Tibial nerve (tissue), 4 donors: ENCODE measurements at regions not wholly inside any gene's neighbourhood (a gene's known extent, or its start where the extent isn't known, plus 50 kb on each side); places are given as distances from the start of the nearest gene placed in this dataset.

ENCODE experiments used
- DNase-seq, 2 donors: peaks; one replicate each; pipeline ENCODE4 v3.0.0-alpha.2; 2019; ENCODE audit warnings: low spot score in 2 of 2
- H3K27ac ChIP-seq, 4 donors: fragments of 200-600 bp; sonication (generic) in 3 of 4; one replicate each; pipeline ENCODE4 v1.5.1; 2017 to 2019; ENCODE audit warnings: mild to moderate bottlenecking in 1 of 4
- H3K27me3 ChIP-seq, 2 donors: fragments of 200-600 bp; sonication (generic) in 1 of 2; one replicate each; pipeline versions ENCODE4 v1.5.1 to v1.6.0; 2017 to 2019
- H3K36me3 ChIP-seq, 3 donors: fragments of 200-600 bp; sonication (generic); one replicate each; pipeline ENCODE4 v1.5.1; 2018 to 2019
- H3K4me1 ChIP-seq, 4 donors: fragments of 200-600 bp; sonication (generic) in 3 of 4; one replicate each; pipeline ENCODE4 v1.5.1; 2017 to 2019
- H3K4me3 ChIP-seq, 4 donors: fragments of 200-600 bp; sonication (generic) in 3 of 4; one replicate each; pipeline ENCODE4 v1.5.1; 2017 to 2019; ENCODE audit warnings: mild to moderate bottlenecking in 1 of 4, moderate library complexity in 1 of 4
- H3K9me3 ChIP-seq, 4 donors: fragments of 200-600 bp; sonication (generic) in 3 of 4; one replicate each; pipeline ENCODE4 v1.5.1; 2017 to 2019
- EP300 ChIP-seq, 2 donors: sonication (generic); formaldehyde crosslinking; IDR thresholded peaks; one replicate each; pipeline ENCODE4 v1.6.1; 2017; ENCODE audit warnings: antibody characterized with exemption in 2 of 2, mild to moderate bottlenecking in 1 of 2
- POLR2A ChIP-seq, 2 donors: fragments of 450-650 bp; IDR thresholded peaks; one replicate each; pipeline ENCODE4 v1.6.1; 2017; ENCODE audit warnings: antibody characterized with exemption in 2 of 2, mild to moderate bottlenecking in 2 of 2, moderate library complexity in 2 of 2
- WGBS, 2 donors: methylation state at CpG; one replicate each; pipeline ENCODE4 v1.1.5; 2018; 5-methylcytosine and 5-hydroxymethylcytosine counted together
- TF ChIP-seq, protein P1 (sequence below), 5 experiments: fragments of 200-600 bp in 3 of 5; fragments of 450-650 bp in 2 of 5; sonication (generic) in 3 of 5; IDR thresholded peaks; one replicate each; pipeline ENCODE4 v1.5.1; 2016 to 2019; ENCODE audit warnings: antibody characterized with exemption in 5 of 5, mild to moderate bottlenecking in 3 of 5, moderate library complexity in 2 of 5

DNA sequence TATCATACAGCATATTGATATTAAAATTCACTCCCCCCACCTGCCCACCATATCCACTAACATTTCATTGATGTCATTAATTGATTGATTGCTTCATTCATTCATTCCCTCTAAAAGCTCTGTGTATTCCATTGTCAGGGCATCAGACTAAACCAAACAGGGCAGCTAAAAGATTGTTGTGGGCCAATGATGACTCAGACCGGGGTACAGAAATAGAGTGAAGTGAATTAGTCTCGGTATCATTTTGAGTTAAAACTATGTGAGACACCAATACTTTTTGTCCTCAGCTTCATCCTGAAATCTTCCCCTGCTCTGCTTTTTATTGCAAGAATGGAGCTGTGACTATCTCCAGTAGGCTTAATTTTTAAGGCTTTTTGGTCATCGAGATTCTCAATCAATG lies 868.3 kb downstream of the CDH11 start:
- Histone ChIP-seq H3K4me3 (no peak overlapping the region), H3K4me1 (peaks cover 0 to 10% (median 0%) of the 10 kb centered on the region in 4 donors), H3K9me3 (no peaks in the 10 kb centered on the region), H3K27me3 (no peaks in the 10 kb centered on the region), H3K27ac (no peak overlapping the region), H3K36me3 (no peaks in the 10 kb centered on the region)
- 84 to 92% methylated on average over 3 of the region's 3 CpGs for WGBS, 2 donors
- no peak for DNase-seq
- TF ChIP-seq POLR2A (IDR thresholded peaks at IDR 0.05) = no peak

DNA sequence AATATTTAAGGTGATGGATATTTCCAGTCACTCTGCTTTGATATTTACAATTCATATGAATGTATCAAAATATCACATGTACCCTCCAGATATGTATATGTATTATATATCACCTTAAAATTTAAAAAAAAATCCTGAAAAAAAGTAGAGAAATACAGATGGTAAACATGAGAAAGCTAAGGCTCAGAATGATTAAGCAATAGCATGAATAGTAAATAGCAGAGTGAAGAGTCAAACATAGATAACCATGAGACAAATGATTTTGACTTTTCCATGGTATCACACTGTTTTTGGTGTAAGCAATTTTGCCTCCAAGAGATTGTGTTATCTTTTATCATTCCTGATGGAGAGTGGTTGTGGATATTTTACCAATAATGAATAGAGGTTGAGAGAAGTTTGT lies 868.8 kb downstream of the CDH11 start:
- no peaks in the 10 kb centered on the region for H3K9me3 ChIP-seq
- TF ChIP-seq EP300 (IDR thresholded peaks at IDR 0.05) (no peak), POLR2A (IDR thresholded peaks at IDR 0.05) (no peak)
- TF ChIP-seq, protein P1, sequence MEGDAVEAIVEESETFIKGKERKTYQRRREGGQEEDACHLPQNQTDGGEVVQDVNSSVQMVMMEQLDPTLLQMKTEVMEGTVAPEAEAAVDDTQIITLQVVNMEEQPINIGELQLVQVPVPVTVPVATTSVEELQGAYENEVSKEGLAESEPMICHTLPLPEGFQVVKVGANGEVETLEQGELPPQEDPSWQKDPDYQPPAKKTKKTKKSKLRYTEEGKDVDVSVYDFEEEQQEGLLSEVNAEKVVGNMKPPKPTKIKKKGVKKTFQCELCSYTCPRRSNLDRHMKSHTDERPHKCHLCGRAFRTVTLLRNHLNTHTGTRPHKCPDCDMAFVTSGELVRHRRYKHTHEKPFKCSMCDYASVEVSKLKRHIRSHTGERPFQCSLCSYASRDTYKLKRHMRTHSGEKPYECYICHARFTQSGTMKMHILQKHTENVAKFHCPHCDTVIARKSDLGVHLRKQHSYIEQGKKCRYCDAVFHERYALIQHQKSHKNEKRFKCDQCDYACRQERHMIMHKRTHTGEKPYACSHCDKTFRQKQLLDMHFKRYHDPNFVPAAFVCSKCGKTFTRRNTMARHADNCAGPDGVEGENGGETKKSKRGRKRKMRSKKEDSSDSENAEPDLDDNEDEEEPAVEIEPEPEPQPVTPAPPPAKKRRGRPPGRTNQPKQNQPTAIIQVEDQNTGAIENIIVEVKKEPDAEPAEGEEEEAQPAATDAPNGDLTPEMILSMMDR (IDR thresholded peaks at IDR 0.05) = no peak
- H3K27me3 ChIP-seq = no peaks in the 10 kb centered on the region
- no peak overlapping the region for H3K27ac ChIP-seq
- no peaks in the 10 kb centered on the region for H3K36me3 ChIP-seq
- H3K4me1 ChIP-seq = peaks cover 0 to 10% (median 0%) of the 10 kb centered on the region in 4 donors
- no peak for DNase-seq
- H3K4me3 ChIP-seq = no peak overlapping the region

DNA sequence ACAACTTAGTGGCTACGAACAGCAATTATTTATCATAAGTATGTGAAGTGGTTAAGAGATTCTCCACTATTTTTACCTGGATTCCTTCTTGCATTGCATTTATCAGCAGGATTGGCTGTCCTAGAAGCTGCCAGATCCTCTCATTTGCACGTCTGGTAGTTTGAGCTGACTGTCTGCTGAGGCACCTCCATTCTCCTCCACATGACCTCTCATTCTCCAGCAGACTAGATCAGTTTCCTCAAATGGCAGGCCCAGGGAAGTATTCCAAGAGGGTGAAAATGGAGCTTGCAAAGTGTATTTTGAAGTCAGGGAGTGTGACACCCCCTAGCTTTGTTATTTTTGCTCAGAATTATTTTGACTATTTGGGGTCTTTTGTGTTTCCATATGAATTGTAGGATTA lies 870.1 kb downstream of the CDH11 start:
- Histone ChIP-seq H3K4me3 (no peak overlapping the region), H3K27ac (no peak overlapping the region), H3K27me3 (no peaks in the 10 kb centered on the region), H3K36me3 (no peaks in the 10 kb centered on the region), H3K9me3 (no peaks in the 10 kb centered on the region), H3K4me1 (peaks cover 0 to 10% (median 0%) of the 10 kb centered on the region in 4 donors)
- DNase-seq = no peak
- TF ChIP-seq, protein P1 (IDR thresholded peaks at IDR 0.05) = no peak
- TF ChIP-seq EP300 (IDR thresholded peaks at IDR 0.05) (no peak), POLR2A (IDR thresholded peaks at IDR 0.05) (no peak)
- WGBS, 2 donors = 66 to 74% methylated on average over 2 of the region's 2 CpGs

- peaks cover 0 to 10% (median 0%) of the 10 kb centered on the region in 4 donors for H3K4me1 ChIP-seq
- H3K9me3 ChIP-seq = no peaks in the 10 kb centered on the region
- no peak overlapping the region for H3K4me3 ChIP-seq
- no peak overlapping the region for H3K27ac ChIP-seq
- H3K27me3 ChIP-seq = no peaks in the 10 kb centered on the region
- H3K36me3 ChIP-seq = no peaks in the 10 kb centered on the region
- no peak for DNase-seq
- 21 to 35% methylated on average over 1 of the region's 1 CpG for WGBS, 2 donors
- TF ChIP-seq, protein P1 (IDR thresholded peaks at IDR 0.05) = no peak
- TF ChIP-seq EP300 (IDR thresholded peaks at IDR 0.05) = no peak
- TF ChIP-seq POLR2A (IDR thresholded peaks at IDR 0.05) = no peak
These were observed 871.0 kb downstream of the CDH11 start for GRCh38 chr16:64250866-64251265.

DNA sequence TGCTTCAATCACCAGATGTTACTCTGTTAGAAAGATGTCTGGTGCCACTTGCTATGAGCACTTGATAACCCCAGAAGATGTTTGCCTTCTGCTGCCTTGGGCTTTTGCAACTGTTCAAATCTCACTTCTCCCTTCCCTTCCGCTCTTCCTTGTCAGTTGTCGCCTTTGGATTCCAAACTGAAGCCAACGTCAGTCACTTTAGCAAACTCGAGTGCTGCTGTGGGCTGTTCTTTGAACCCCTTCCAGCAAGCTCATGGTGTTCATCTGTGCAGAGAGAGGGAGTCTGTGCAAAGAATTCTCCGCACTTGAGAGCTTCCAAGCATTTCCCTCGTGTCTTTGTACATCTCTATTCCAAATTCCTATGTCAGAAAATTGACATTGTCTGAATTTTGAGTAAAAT lies 879.4 kb downstream of the CDH11 start:
- Histone ChIP-seq H3K4me3 (no peak overlapping the region), H3K4me1 (no peaks in the 10 kb centered on the region), H3K36me3 (no peaks in the 10 kb centered on the region), H3K27me3 (no peaks in the 10 kb centered on the region), H3K9me3 (peaks cover 0 to 5% (median 0%) of the 10 kb centered on the region in 4 donors), H3K27ac (no peak overlapping the region)
- TF ChIP-seq POLR2A (IDR thresholded peaks at IDR 0.05) = no peak
- no peak for TF ChIP-seq EP300 (IDR thresholded peaks at IDR 0.05)
- TF ChIP-seq, protein P1 (IDR thresholded peaks at IDR 0.05) = no peak
- 65 to 77% methylated on average over 6 of the region's 6 CpGs for WGBS, 2 donors
- no peak for DNase-seq

- peaks cover 0 to 5% (median 0%) of the 10 kb centered on the region in 4 donors for H3K9me3 ChIP-seq
- TF ChIP-seq, protein P1 (IDR thresholded peaks at IDR 0.05) = no peak
- TF ChIP-seq POLR2A (IDR thresholded peaks at IDR 0.05) = no peak
- no peak for TF ChIP-seq EP300 (IDR thresholded peaks at IDR 0.05)
- no peaks in the 10 kb centered on the region for H3K4me1 ChIP-seq
- H3K36me3 ChIP-seq = no peaks in the 10 kb centered on the region
- H3K4me3 ChIP-seq = no peak overlapping the region
- H3K27ac ChIP-seq = no peak overlapping the region
- no peaks in the 10 kb centered on the region for H3K27me3 ChIP-seq
- no peak for DNase-seq
These were observed 881.3 kb downstream of the CDH11 start for GRCh38 chr16:64240586-64240985.
